ENCODE measurements at regions not wholly inside any gene's neighbourhood (a gene's known extent, or its start where the extent isn't known, plus 50 kb on each side); places are given as distances from the start of the nearest gene placed in this dataset.

DNA sequence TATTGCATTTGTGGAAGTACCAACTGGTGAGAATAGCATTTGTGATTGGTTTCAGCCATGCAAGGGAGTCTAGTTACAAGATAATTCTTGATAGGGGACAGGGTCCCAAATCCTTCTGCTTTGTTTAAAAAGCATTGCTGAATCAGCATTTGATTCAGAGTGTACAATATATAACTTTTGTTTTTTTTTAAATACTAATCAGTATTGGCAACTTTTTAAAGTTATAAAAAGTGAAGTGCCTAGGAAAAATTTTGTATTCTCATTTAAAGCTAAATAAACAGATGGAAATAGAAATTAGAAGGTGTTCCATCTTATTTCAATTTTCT lies 75.4 kb upstream of the SLC25A26 start:
- TF ChIP-seq, protein P1, sequence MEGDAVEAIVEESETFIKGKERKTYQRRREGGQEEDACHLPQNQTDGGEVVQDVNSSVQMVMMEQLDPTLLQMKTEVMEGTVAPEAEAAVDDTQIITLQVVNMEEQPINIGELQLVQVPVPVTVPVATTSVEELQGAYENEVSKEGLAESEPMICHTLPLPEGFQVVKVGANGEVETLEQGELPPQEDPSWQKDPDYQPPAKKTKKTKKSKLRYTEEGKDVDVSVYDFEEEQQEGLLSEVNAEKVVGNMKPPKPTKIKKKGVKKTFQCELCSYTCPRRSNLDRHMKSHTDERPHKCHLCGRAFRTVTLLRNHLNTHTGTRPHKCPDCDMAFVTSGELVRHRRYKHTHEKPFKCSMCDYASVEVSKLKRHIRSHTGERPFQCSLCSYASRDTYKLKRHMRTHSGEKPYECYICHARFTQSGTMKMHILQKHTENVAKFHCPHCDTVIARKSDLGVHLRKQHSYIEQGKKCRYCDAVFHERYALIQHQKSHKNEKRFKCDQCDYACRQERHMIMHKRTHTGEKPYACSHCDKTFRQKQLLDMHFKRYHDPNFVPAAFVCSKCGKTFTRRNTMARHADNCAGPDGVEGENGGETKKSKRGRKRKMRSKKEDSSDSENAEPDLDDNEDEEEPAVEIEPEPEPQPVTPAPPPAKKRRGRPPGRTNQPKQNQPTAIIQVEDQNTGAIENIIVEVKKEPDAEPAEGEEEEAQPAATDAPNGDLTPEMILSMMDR (IDR thresholded peaks at IDR 0.05) = no peak
- TF ChIP-seq POLR2A (IDR thresholded peaks at IDR 0.05) = no peak

Data from tibial nerve (tissue), 3 donors.